Neural progenitor cell (in vitro differentiated cells): ENCODE measurements at regions not wholly inside any gene's neighbourhood (a gene's known extent, or its start where the extent isn't known, plus 50 kb on each side); places are given as distances from the start of the nearest gene placed in this dataset. TPM values are rescaled to one million over a fixed set of nuclear protein-coding genes. Genes with fewer than 3 reads are reported as not detected.

Experiments used
- DNase-seq: peaks from one replicate; pipeline ENCODE4 v3.0.0-alpha.2; 2016; ENCODE audit warnings: low spot score
- H2AFZ ChIP-seq: fragments of 200-600 bp; sonication (generic); replicated peaks from 2 replicates; pipeline ENCODE4 v1.6.1; 2016; ENCODE audit warnings: antibody characterized with exemption
- H3F3A ChIP-seq: fragments of 200-600 bp; sonication (generic); 2 replicates; pipeline ENCODE4 v1.6.1; 2016; ENCODE audit warnings: antibody characterized with exemption, low read depth
- H3K27ac ChIP-seq: fragments of 200-600 bp; sonication (generic); 2 replicates; pipeline ENCODE4 v1.5.1; 2016; ENCODE audit warnings: mild to moderate bottlenecking
- H3K27me3 ChIP-seq: fragments of 200-600 bp; sonication (generic); 2 replicates; pipeline ENCODE4 v1.6.1; 2016; ENCODE audit warnings: mild to moderate bottlenecking, moderate library complexity
- H3K36me3 ChIP-seq: fragments of 200-600 bp; sonication (generic); 2 replicates; pipeline ENCODE4 v1.5.1; 2016
- H3K4me1 ChIP-seq: fragments of 200-600 bp; sonication (generic); 2 replicates; pipeline ENCODE4 v1.6.1; 2016; ENCODE audit warnings: mixed run types
- H3K4me2 ChIP-seq: fragments of 200-600 bp; sonication (generic); 2 replicates; pipeline ENCODE4 v1.6.1; 2016
- H3K4me3 ChIP-seq: fragments of 200-600 bp; sonication (generic); 2 replicates; pipeline ENCODE4 v1.5.1; 2016
- H3K79me2 ChIP-seq: fragments of 200-600 bp; sonication (generic); 2 replicates; pipeline ENCODE4 v1.6.1; 2016; ENCODE audit warnings: low read depth
- H3K9ac ChIP-seq: fragments of 200-600 bp; sonication (generic); 2 replicates; pipeline ENCODE4 v1.6.1; 2016
- H3K9me3 ChIP-seq: fragments of 200-600 bp; sonication (generic); 2 replicates; pipeline ENCODE4 v1.5.1; 2016; ENCODE audit warnings: low read depth
- H4K20me1 ChIP-seq: fragments of 200-600 bp; sonication (generic); 2 replicates; pipeline ENCODE4 v1.6.1; 2016; ENCODE audit warnings: low read depth
- H3K27ac Mint-ChIP-seq: 3 replicates; pipeline ENCODE4 v1.8.0; 2021; ENCODE audit warnings: mixed read lengths
- H3K27me3 Mint-ChIP-seq: 2 replicates; pipeline ENCODE4 v1.8.0; 2022; ENCODE audit warnings: low read depth, mild to moderate bottlenecking, inconsistent platforms, moderate library complexity, mixed read lengths; ENCODE audit not compliant: insufficient read depth
- H3K36me3 Mint-ChIP-seq: 3 replicates; pipeline ENCODE4 v1.8.0; 2021; ENCODE audit warnings: mixed read lengths
- H3K4me1 Mint-ChIP-seq: 3 replicates; pipeline ENCODE4 v1.8.0; 2021; ENCODE audit warnings: mixed read lengths
- H3K4me3 Mint-ChIP-seq: 3 replicates; pipeline ENCODE4 v1.8.0; 2021; ENCODE audit warnings: mild to moderate bottlenecking, moderate library complexity, mixed read lengths
- H3K9me3 Mint-ChIP-seq: 3 replicates; pipeline ENCODE4 v1.8.0; 2020; ENCODE audit warnings: mixed read lengths
- CTCF ChIP-seq: fragments of 200-600 bp; sonication (generic); IDR thresholded peaks from 2 replicates; pipeline ENCODE4 v1.5.1; 2017; ENCODE audit warnings: antibody characterized with exemption, mild to moderate bottlenecking
- EZH2 ChIP-seq: fragments of 200-600 bp; sonication (generic); IDR thresholded peaks from 2 replicates; pipeline ENCODE4 v1.6.1; 2017; ENCODE audit warnings: antibody characterized with exemption, mild to moderate bottlenecking, moderate library complexity
- EZH2phosphoT487 ChIP-seq: fragments of 200-600 bp; sonication (generic); IDR thresholded peaks from 2 replicates; pipeline ENCODE4 v1.6.1; 2017; ENCODE audit warnings: antibody characterized with exemption
- small RNA-seq: library from RNA; depleted of rRNA; stranded (forward); fragments of <200 nt; gene quantifications from one replicate; pipeline ENCODE3, GENCODE V24; 2015

DNA sequence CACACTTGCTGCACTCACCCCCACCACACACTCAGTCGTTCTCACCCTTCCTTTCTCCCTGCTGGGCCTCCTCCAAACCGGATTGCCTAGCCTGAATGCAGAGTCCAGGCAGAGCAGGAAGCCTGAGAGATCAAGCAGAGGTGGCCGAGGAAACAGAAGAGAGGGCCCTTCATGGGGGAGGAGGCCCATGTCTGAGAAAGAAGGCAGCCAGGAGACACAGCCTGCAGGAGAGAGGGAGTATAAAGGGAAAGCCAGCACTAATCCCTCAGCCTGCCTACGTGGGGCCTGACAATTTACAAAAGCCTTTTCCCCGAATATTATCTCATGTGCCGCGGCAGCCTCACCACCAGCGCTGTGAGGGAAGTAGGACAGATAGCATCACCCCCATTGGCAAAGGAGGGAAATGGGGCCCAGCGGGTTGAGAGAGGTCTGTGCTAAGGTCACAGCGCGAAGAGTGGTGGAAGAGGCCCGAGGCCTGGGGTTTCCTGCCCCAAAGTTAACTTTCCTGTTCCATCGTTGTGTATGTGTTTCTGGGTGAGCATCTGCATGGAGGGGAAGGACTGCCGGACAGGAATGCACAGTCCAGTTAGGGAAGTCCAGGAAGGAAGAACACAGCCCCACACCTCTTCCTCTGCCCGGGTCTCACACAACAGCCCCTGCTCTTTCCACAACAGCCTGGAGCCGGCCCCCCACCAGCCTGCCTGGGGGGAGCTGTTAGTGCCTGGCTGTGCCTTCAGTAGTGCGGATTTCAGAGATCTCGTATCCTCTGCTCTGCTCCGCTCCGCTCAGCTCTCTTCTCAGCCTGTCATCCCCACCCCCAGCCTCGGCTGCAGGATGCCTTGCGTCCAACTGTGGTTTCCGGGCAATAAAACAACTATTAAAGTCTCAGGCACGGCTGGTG is 50.9 kb upstream of the BCOR start:
- Mint-ChIP-seq H3K36me3 (no peaks in the 10 kb centered on the region), H3K27me3 (peaks cover 9% of the 10 kb centered on the region), H3K9me3 (peaks cover 10% of the 10 kb centered on the region), H3K4me3 (peak overlapping the region; percentile 61), H3K27ac (peak overlapping the region; percentile 94), H3K4me1 (peaks cover 47% of the 10 kb centered on the region)
- Histone ChIP-seq H3K4me3 (peak overlapping the region; percentile 23), H2AFZ (no peak overlapping the region), H3K79me2 (no peaks in the 10 kb centered on the region), H4K20me1 (peaks cover 45% of the 10 kb centered on the region), H3K36me3 (no peaks in the 10 kb centered on the region), H3K27me3 (peaks cover 100% of the 10 kb centered on the region), H3K27ac (no peak overlapping the region), H3F3A (peaks cover 78% of the 10 kb centered on the region), H3K9me3 (no peaks in the 10 kb centered on the region), H3K4me1 (peaks cover 58% of the 10 kb centered on the region), H3K9ac (no peak overlapping the region), H3K4me2 (peak overlapping the region; percentile 80)
- peak; percentile 45 for TF ChIP-seq EZH2phosphoT487
- no peak for TF ChIP-seq EZH2
- DNase-seq: peak; percentile 62

- peaks cover 9% of the 10 kb centered on the region for H3K27me3 Mint-ChIP-seq
- H3K4me1 Mint-ChIP-seq: peaks cover 51% of the 10 kb centered on the region
- no peak for TF ChIP-seq CTCF
- no peak for TF ChIP-seq EZH2
- no peak for TF ChIP-seq EZH2phosphoT487
- H3F3A ChIP-seq: peaks cover 82% of the 10 kb centered on the region
- H3K36me3 ChIP-seq: no peaks in the 10 kb centered on the region
- H3K9me3 ChIP-seq: no peaks in the 10 kb centered on the region
- peak overlapping the region; percentile 23 for H3K4me3 ChIP-seq
- no peaks in the 10 kb centered on the region for H3K79me2 ChIP-seq
- peak; percentile 25 for DNase-seq
- peak overlapping the region; percentile 94 for H3K27ac Mint-ChIP-seq
- no peak overlapping the region for H2AFZ ChIP-seq
- H4K20me1 ChIP-seq: peaks cover 45% of the 10 kb centered on the region
- H3K27ac ChIP-seq: no peak overlapping the region
- peaks cover 100% of the 10 kb centered on the region for H3K27me3 ChIP-seq
- peak overlapping the region; percentile 61 for H3K4me3 Mint-ChIP-seq
- H3K4me2 ChIP-seq: peak overlapping the region; percentile 80
- peaks cover 61% of the 10 kb centered on the region for H3K4me1 ChIP-seq
- no peak overlapping the region for H3K9ac ChIP-seq
- H3K9me3 Mint-ChIP-seq: peaks cover 12% of the 10 kb centered on the region
- H3K36me3 Mint-ChIP-seq: no peaks in the 10 kb centered on the region
Observed at GRCh38 chrX:40147971-40148370, 50.2 kb upstream of the BCOR start.

Small RNA genes in the stretch of these regions (small RNA-seq; reads per million reads assigned to genes)
- gene RF00019: not detected
